ENCODE measurements at regions not wholly inside any gene's neighbourhood (a gene's known extent, or its start where the extent isn't known, plus 50 kb on each side); places are given as distances from the start of the nearest gene placed in this dataset.

GRCh38 chr10:30184397-30185033 lies 125.1 kb upstream of the JCAD start:
- ChIA-PET RAD21 (ENCODE audit: unreplicated experiment) (no interaction called here), SMC1A (ENCODE audit: uncharacterized antibody, unreplicated experiment) (interaction anchor here (0.6 kb wide), 1 partner anchor 49 kb away, joined by 3 read pairs; no protein-coding TSS in a partner anchor), POLR2A (no interaction called here), CTCF (no interaction called here)
- no peak overlapping the region for H2AFZ ChIP-seq (ENCODE audit: control insufficient read depth, low read depth, low read length)
- 0 out of 2 replicates have a peak, but pooled peaks cover 3% of the 10 kb centered on the region for H4K20me1 ChIP-seq (ENCODE audit: control insufficient read depth, insufficient read depth)
- H3K36me3 ChIP-seq (ENCODE audit: control insufficient read depth in 2 of 2, insufficient read depth in 2 of 2, low read length in 1 of 2) = no peaks in the 10 kb centered on the region
- DNase-seq (ENCODE audit: low read depth, low spot score) (no peak), ATAC-seq (no peak), FAIRE-seq (no peak)
- H3K4me2 ChIP-seq (ENCODE audit: control insufficient read depth, insufficient read depth) = no peak overlapping the region
- intact Hi-C loops (cut with micrococcal nuclease; ENCODE audit: unreplicated experiment) = no loop called here
- H3K9ac ChIP-seq (ENCODE audit: control insufficient read depth, insufficient read depth, low read length) = no peak overlapping the region
- 32% methylated on average over 7 of the region's 7 CpGs for whole genome bisulfite sequencing (ENCODE audit: insufficient coverage, insufficient replicate concordance, low lambda C conversion rate, missing lambda C conversion rate)
- no peak for TF ChIP-seq TAF1 (IDR thresholded peaks at IDR 0.05; ENCODE audit: borderline replicate concordance, low read depth, low read length)
- TF ChIP-seq TCF3 (IDR thresholded peaks at IDR 0.05; ENCODE audit: borderline replicate concordance, insufficient read depth, low read depth, low read length) = no peak
- TF ChIP-seq NR2C2 (IDR thresholded peaks at IDR 0.05; ENCODE audit: borderline replicate concordance, control insufficient read depth, insufficient read length, low read depth) = no peak
- TF ChIP-seq ZNF687 (IDR thresholded peaks at IDR 0.05) = no peak
- TF ChIP-seq SIX5 (IDR thresholded peaks at IDR 0.05; ENCODE audit: low read depth, low read length, severe bottlenecking) = no peak
- no peak for TF ChIP-seq CREM (IDR thresholded peaks at IDR 0.05; ENCODE audit: low read depth)
- TF ChIP-seq CBX5 (IDR thresholded peaks at IDR 0.05; ENCODE audit: low read depth) = no peak
- TF ChIP-seq SRF (IDR thresholded peaks at IDR 0.05; ENCODE audit: low read depth in 2 of 2, low read length in 2 of 2) = no peak
- TF ChIP-seq ZZZ3 (IDR thresholded peaks at IDR 0.05; ENCODE audit: control insufficient read depth, insufficient read length, low read depth) = no peak
- no peak for TF ChIP-seq KDM1A (IDR thresholded peaks at IDR 0.05; ENCODE audit: borderline replicate concordance)
- TF ChIP-seq ZBED1 (IDR thresholded peaks at IDR 0.05; ENCODE audit: borderline replicate concordance) = no peak
- no peak for TF ChIP-seq EED (IDR thresholded peaks at IDR 0.05; ENCODE audit: low read depth)
- TF ChIP-seq STAT3 (IDR thresholded peaks at IDR 0.05; ENCODE audit: low read depth, low read length) = no peak
- H3K27ac ChIP-seq (ENCODE audit: control insufficient read depth, insufficient read depth) = no peak overlapping the region
- no peaks in the 10 kb centered on the region for H3K79me2 ChIP-seq (ENCODE audit: control insufficient read depth, insufficient read depth, low read length)
- no peaks in the 10 kb centered on the region for H3K4me1 ChIP-seq (ENCODE audit: control insufficient read depth, insufficient read depth, low read length)
- no peaks in the 10 kb centered on the region for H3K9me3 ChIP-seq (replicated peaks; ENCODE audit: control insufficient read depth, insufficient read depth, low read length)
- H3K27me3 ChIP-seq (replicated peaks in 1 of 2; ENCODE audit: control insufficient read depth in 2 of 2, insufficient read depth in 2 of 2, low read length in 1 of 2) = no peaks in the 10 kb centered on the region
- BruUV-seq (replicated peaks) = no TSS peak
- H3K4me3 ChIP-seq = no peak overlapping the region
- in situ Hi-C loops (cut with MboI) = no loop called here

All from GM12878 (cell line).